ENCODE measurements at regions not wholly inside any gene's neighbourhood (a gene's known extent, or its start where the extent isn't known, plus 50 kb on each side); places are given as distances from the start of the nearest gene placed in this dataset.
"Not testable (repeated sequence)": the region's sequence is repeated elsewhere in the genome, so short reads cannot be mapped to it uniquely, and the experiment has no call there.

- no peak for ATAC-seq
These were observed 1023.6 kb upstream of the HS3ST1 start for GRCh38 chr4:12452291-12452690.

GRCh38 chr4:12447451-12447850 is 1018.8 kb upstream of the HS3ST1 start:
- ATAC-seq = no peak

More at GRCh38 chr4:12452291-12452690, 1023.6 kb upstream of the HS3ST1 start:
- DNase-seq = no peak

GRCh38 chr4:12446657-12447185 is 1018.0 kb upstream of the HS3ST1 start:
- ATAC-seq (no peak), DNase-seq (no peak)

More at GRCh38 chr4:12447451-12447850, 1018.8 kb upstream of the HS3ST1 start:
- no peak for DNase-seq

DNA sequence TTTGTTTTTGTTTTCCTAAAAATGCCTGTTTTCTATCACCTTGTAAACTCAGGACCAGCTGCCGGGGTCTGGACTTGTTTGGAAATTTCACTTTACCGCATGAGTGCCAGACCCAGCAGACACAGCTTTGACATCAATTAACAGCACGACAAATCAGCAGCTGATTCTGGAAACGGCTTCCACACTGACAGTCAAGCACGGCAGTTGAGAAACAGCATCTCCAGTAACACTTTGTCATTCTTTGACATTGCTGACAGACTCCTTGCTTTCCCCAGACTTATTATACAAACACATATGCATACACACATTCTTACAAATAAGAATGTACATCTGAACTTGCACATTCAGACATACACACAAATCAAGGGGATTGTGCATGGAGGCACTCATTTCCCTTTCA is 1017.6 kb upstream of the HS3ST1 start:
- no peak for ATAC-seq
- DNase-seq = no peak

DNA sequence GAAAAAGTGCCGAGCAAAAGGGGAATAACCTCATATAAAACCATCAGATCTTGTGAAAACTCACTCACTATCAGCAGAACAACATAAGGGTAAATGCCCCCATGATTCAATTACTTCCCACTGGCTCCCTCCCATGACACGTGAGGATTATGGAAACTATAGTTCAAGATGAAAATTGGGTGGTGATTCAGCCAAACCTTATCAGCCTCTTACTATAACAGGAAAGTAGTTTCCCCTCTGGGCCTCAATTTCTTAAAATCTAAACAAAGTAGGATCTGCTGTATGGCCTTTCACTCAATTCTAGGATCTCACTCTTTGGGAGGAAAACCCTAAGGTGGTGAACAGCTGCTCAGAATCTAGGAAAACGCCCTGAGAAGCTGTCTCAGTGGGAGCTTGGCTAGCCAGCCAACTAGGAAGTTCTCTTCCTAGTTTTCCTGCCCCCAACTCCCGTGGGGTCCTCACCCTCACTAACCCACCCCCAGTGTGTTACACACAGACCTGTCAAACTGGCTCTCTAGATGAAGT is 1017.1 kb upstream of the HS3ST1 start:
- no peak for DNase-seq
- no peak for ATAC-seq

DNA sequence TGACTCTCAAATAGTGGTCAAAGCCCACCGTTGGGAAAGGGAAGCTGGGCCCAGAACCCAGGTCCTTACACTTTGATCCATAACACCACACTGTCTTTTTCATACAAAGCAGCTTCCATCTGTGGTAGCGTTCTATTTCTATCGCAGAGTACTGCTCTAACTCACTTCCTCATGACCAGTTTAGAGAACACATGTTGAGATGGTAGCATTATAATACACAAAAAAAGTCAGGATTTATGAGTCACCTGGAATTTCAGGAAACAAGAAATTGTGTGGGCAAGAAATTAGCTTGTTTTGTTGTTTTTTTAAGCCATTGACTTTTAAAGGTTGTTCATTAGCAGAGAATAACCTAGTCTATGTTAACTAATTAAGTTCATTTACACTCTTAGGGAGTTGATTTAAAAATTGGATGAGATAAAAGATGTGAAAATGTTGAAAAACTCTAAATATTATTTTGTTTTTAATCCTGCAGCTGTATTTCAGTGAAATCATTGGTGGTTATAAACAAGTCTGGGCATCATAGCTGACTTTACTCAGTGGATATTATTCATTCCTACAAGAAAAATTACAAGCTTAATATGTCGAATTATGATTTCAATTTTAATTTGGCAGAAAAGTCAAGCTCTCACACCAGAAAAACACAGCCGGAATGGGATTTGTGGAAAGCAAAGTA is 1011.1 kb upstream of the HS3ST1 start:
- ATAC-seq (no peak), DNase-seq (no peak)

- not testable (repeated sequence) for ATAC-seq, DNase-seq
These were observed 1002.6 kb upstream of the HS3ST1 start for GRCh38 chr4:12431259-12431658.

DNA sequence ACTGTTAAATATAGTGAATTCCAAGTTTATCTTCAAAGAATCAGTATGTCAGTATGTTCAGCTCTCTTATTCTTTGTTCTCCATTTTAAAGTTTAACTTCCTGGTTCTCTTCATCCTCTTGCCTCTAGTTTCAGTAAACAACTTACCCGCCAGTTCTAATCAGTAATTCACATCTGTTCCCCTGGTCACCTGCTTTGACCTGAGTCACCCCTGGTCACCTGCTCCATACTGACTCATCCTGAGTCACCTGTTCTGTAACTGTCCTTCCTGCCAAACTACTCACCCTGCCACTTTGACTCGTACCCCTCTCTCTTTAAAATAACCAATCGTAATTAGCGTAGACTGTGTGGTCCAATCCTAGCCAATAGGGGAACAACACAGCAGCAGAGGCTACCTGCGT is 992.7 kb upstream of the HS3ST1 start:
- ATAC-seq (no peak), DNase-seq (no peak)

GRCh38 chr4:12416755-12417154 is 988.1 kb upstream of the HS3ST1 start:
- DNase-seq (no peak), ATAC-seq (no peak)

GRCh38 chr4:12414181-12414812 is 985.6 kb upstream of the HS3ST1 start:
- ATAC-seq (no peak), DNase-seq (no peak)

DNA sequence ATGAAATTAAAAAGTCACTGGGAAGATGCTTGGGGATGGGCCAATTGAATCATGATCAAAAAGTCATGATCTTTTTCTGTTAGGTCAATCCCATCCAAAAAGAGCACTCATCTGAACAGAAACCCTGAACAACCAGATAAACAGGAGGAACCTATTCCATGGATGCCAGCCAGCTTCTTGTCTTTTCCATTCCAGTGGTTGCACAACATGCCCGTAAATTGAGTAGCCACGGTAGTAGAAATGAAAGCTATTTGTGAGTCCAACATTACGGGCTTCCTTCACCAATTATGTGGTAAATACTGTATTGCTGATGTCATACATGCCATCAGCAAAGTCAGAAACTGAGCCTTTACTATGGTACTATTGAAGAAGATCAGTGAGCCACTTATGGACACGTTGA is 982.4 kb upstream of the HS3ST1 start:
- DNase-seq (no peak), ATAC-seq (no peak)

DNA sequence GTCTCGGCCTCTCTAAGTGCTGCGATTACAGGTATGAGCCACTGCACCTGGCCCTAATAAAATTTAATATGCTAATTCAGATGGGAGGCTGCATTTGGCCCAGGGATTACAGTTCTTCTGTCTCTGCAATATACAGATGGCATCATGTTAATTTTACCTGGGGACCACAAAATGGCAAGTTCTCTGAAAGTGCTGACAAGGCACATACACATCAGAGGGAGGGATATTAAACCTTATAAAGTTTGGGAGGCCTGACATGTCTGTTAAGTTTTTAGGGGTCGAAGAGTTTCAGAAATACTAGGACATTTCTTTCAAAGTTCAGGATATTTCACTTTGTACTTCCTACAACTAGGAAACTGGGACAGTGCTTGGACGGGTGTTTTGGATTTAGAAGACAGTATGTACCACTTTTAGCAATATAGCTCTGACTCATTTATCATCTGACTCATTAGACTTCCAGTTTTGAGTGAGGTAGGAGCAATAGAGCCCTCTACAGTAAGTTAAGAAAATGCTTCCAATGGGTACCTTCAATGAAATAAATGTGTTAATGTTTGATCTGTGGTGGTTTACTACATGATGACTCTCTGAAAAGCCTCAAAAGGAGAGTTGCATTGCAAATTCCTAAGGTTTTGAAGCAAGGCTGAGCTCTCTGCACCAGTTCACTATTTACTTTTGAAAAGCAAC is 981.0 kb upstream of the HS3ST1 start:
- no peak for DNase-seq
- ATAC-seq = no peak

- ATAC-seq = no peak
- no peak for DNase-seq
These were observed 979.7 kb upstream of the HS3ST1 start for GRCh38 chr4:12408364-12408763.

DNA sequence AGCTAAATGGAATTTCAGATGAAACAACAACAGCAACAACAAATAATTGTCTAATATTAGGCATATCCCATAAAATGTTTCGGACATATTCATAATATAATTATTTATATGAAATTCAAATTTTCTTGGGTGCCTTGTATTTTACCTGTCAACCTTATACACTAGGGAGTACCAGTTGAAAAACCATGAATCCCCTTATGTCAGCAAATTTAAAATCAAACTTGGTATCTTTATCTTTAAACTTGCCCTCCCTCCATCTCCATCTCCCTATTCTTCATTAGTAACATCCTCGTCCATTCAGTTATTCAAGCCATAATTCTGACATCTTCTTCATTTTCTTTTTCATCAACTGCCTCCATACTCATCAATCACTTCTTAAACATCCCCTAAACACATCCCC is 974.5 kb upstream of the HS3ST1 start:
- ATAC-seq = no peak
- DNase-seq = no peak

DNA sequence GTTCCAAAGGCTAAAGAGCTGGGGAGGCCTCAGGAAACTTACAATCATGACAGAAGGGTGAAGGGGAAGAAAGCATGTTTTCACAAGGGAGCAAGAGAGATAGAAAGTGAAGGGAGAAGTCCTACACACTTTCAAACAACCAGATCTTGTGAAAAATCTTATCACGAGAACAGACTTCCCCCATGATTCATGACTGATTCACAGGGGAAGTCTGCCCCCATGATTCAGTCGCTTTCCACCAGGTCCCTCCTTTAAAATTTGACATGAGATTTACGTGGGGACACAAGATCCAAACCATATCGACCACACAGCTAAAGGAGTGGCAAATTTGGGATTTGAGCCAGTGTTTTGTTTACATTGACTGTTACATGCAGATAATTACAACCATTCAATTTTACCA is 971.1 kb upstream of the HS3ST1 start:
- no peak for DNase-seq
- ATAC-seq = no peak

DNA sequence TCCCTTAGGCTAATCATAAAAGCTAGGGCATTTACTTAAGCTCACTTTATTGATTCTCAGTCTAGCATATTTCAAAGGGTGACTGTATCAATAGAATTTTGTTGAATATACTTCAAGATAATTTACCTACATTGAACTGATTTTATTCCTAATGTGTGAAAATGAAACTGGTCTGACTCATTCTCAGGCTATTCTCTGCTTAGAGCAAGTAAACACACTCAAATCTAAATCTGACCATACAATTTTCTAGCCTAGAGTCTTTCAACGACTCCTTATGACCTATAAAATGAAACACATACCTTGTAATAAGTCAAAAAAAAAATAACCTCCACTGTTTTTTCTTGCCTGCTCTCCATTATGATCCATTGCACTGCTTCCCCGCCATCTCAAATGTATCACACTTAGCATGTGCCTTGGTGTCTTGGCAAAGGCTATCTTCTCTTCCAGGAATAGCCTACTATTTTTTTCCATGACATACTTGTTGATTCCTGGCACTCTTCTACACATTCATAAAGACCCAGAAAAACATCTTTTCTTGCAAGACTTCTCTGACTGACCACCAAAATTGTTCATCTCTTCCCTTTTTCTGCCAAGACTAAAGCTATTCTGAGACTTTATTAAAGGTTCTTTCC is 965.1 kb upstream of the HS3ST1 start:
- ATAC-seq (no peak), DNase-seq (no peak)

GRCh38 chr4:12389604-12390003 is 960.9 kb upstream of the HS3ST1 start:
- ATAC-seq (no peak), DNase-seq (no peak)

GRCh38 chr4:12382567-12382966 is 953.9 kb upstream of the HS3ST1 start:
- ATAC-seq (no peak), DNase-seq (no peak)

GRCh38 chr4:12379191-12379590 is 950.5 kb upstream of the HS3ST1 start:
- ATAC-seq = no peak
- DNase-seq = no peak

DNA sequence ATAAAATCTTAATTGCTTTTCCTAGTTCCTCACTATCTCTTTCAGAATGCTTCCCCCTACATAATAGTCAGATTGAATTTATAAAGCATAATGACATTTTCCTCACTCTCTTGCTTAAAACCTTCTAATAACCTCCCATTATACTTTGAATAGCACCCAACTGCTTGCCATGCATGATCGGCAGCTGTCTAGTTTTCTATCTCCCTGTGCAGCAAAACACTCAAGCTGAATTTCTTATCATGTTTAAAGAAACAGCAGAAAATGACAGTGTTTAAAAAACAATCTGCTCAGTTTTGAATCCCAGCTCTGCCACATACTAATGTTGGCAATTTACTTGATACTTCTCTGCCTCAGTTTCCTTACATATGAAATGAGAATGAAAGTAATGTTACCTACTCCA is 947.1 kb upstream of the HS3ST1 start:
- ATAC-seq = no peak
- DNase-seq = no peak

DNA sequence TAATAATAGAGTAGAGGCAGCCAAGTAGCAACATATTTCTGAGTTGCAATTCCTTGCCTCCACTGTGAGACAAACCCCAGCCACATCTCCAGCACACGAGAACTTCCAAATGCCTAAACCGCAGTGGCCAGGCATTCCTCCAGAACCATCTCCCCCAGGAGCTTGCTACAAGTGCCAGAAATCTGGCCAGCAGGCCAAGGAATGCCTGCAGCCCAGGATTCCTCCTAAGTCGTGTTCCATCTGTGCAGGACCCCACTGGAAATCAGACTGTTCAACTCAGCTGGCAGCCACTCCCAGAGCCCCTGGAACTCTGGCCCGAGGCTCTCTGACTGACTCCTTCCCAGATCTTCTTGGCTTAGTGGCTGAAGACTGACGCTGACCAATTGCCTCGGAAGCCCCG is 937.2 kb upstream of the HS3ST1 start:
- DNase-seq, ATAC-seq: not testable (repeated sequence)

DNA sequence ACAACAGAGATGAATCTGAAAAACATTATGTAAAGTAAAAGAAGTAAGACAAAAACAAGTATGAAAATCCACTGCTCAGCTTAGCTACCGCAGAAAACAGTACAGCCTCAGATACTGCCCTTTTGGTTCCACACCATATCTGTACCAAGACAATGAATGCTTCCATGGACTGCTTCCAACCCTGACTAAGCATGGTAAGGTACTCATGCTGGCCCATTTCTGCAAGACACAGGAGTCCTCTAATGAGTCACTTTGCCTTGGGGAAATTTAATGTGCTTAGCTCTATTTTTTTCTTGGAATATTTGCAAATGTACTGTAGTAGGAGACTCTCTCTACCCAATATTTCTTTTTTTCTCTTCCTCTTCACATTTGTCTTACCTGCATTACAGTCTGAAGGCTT is 931.7 kb upstream of the HS3ST1 start:
- ATAC-seq (no peak), DNase-seq (no peak)

GRCh38 chr4:12359420-12359819 is 930.7 kb upstream of the HS3ST1 start:
- DNase-seq (no peak), ATAC-seq (no peak)

Measured in stimulated activated naive CD8-positive, alpha-beta T cell treated with anti-CD3 and anti-CD28 coated beads, Interleukin-15, Interleukin-2, amounts not matched to agents 100 U/mL and 50 U/mL, for 24 hours (primary cell).